DOHH2 (cell line): ENCODE measurements at regions not wholly inside any gene's neighbourhood (a gene's known extent, or its start where the extent isn't known, plus 50 kb on each side); places are given as distances from the start of the nearest gene placed in this dataset.

ENCODE experiments used
- EZH2phosphoT487 ChIP-seq: fragments of 200-600 bp; sonication (generic); IDR thresholded peaks from 2 replicates; pipeline ENCODE4 v1.6.1; 2017; ENCODE audit warnings: borderline replicate concordance, mild to moderate bottlenecking, antibody characterized with exemption, low read length, moderate library complexity, mixed read lengths
- TF ChIP-seq, protein P1 (sequence below): fragments of 200-600 bp; sonication (generic); IDR thresholded peaks from one replicate; pipeline ENCODE4 v1.5.1; 2014; ENCODE audit warnings: antibody characterized with exemption, mild to moderate bottlenecking, low read depth, low read length; ENCODE audit not compliant: poor library complexity, severe bottlenecking

GRCh38 chr12:43029971-43030370, 440.4 kb upstream of the PRICKLE1 start:
- TF ChIP-seq, protein P1, sequence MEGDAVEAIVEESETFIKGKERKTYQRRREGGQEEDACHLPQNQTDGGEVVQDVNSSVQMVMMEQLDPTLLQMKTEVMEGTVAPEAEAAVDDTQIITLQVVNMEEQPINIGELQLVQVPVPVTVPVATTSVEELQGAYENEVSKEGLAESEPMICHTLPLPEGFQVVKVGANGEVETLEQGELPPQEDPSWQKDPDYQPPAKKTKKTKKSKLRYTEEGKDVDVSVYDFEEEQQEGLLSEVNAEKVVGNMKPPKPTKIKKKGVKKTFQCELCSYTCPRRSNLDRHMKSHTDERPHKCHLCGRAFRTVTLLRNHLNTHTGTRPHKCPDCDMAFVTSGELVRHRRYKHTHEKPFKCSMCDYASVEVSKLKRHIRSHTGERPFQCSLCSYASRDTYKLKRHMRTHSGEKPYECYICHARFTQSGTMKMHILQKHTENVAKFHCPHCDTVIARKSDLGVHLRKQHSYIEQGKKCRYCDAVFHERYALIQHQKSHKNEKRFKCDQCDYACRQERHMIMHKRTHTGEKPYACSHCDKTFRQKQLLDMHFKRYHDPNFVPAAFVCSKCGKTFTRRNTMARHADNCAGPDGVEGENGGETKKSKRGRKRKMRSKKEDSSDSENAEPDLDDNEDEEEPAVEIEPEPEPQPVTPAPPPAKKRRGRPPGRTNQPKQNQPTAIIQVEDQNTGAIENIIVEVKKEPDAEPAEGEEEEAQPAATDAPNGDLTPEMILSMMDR: no peak
- TF ChIP-seq EZH2phosphoT487: no peak
